Suprapubic skin (tissue), 4 donors: ENCODE measurements at regions not wholly inside any gene's neighbourhood (a gene's known extent, or its start where the extent isn't known, plus 50 kb on each side); places are given as distances from the start of the nearest gene placed in this dataset.

ENCODE experiments used
- DNase-seq, 2 donors: peaks; one replicate each; pipeline ENCODE4 v3.0.0-alpha.2; 2019; ENCODE audit warnings: low spot score in 2 of 2
- H3K27ac ChIP-seq: fragments of 200-600 bp; sonication (generic); one replicate; pipeline ENCODE4 v1.5.1; 2019
- H3K27me3 ChIP-seq: fragments of 200-600 bp; sonication (generic); one replicate; pipeline ENCODE4 v1.5.1; 2019
- H3K36me3 ChIP-seq: fragments of 200-600 bp; sonication (generic); one replicate; pipeline ENCODE4 v1.5.1; 2019
- H3K4me1 ChIP-seq: fragments of 200-600 bp; sonication (generic); one replicate; pipeline ENCODE4 v1.5.1; 2019
- H3K4me3 ChIP-seq: fragments of 200-600 bp; sonication (generic); one replicate; pipeline ENCODE4 v1.5.1; 2019; ENCODE audit warnings: mild to moderate bottlenecking
- H3K9me3 ChIP-seq: fragments of 200-600 bp; sonication (generic); one replicate; pipeline ENCODE4 v1.5.1; 2019
- EP300 ChIP-seq: sonication (generic); formaldehyde crosslinking; IDR thresholded peaks from one replicate; pipeline ENCODE4 v1.6.1; 2017; ENCODE audit warnings: antibody characterized with exemption
- POLR2A ChIP-seq, 2 donors: fragments of 450-650 bp; IDR thresholded peaks; one replicate each; pipeline ENCODE4 v1.6.1; 2017; ENCODE audit warnings: antibody characterized with exemption in 2 of 2, mild to moderate bottlenecking in 2 of 2, moderate library complexity in 2 of 2
- POLR2AphosphoS5 ChIP-seq, 3 donors: sonication (generic); formaldehyde crosslinking; IDR thresholded peaks; one replicate each; pipeline ENCODE4 v1.6.1; 2017; ENCODE audit warnings: antibody characterized with exemption in 3 of 3
- WGBS: methylation state at CpG from one replicate; pipeline ENCODE4 v1.1.5; 2018; 5-methylcytosine and 5-hydroxymethylcytosine counted together
- TF ChIP-seq, protein P1 (sequence below), 2 donors: fragments of 200-600 bp in 1 of 2; fragments of 450-650 bp in 1 of 2; sonication (generic) in 1 of 2; IDR thresholded peaks; one replicate each; pipeline ENCODE4 v1.5.1; 2016 to 2019; ENCODE audit warnings: antibody characterized with exemption in 2 of 2, mild to moderate bottlenecking in 1 of 2, moderate library complexity in 1 of 2

DNA sequence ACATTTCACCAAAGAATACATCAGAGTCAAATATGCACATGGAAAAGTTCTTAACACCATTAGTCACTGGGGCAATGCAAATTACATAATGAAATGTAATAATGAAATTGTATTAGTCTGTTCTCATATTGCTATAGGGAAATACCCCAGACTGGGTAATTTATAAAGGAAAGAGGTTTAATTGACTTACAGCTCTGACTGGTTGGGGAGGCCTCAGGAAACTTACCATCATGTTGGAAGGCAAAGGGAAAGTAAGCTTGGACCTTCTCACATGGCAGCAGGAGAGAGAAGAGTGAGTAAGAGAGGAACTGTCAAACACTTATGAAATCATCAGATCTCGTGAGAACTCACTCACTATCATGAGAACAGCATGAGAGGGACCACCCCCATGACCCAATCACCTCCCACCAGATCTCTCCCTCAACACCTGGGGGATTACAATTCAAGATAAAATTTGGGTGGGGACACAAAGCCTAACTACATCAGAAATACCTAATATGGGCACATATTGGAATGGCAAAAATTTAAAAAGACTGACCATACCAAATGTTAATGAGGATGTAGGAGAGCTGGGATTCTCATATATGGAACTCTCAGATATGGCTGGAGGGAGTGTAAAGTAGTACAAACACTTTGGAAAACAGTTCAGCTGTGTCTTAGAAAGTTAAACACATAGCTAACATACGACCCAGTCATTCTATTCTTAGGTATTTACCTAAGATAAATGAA lies 65.1 kb upstream of the CD44 start:
- no peaks in the 10 kb centered on the region for H3K9me3 ChIP-seq
- peaks cover 2% of the 10 kb centered on the region for H3K4me1 ChIP-seq
- H3K27ac ChIP-seq = no peak overlapping the region
- H3K27me3 ChIP-seq = no peaks in the 10 kb centered on the region
- H3K36me3 ChIP-seq = no peaks in the 10 kb centered on the region
- H3K4me3 ChIP-seq = no peak overlapping the region
- TF ChIP-seq POLR2A (IDR thresholded peaks at IDR 0.05) = no peak
- TF ChIP-seq EP300 = no peak
- TF ChIP-seq, protein P1, sequence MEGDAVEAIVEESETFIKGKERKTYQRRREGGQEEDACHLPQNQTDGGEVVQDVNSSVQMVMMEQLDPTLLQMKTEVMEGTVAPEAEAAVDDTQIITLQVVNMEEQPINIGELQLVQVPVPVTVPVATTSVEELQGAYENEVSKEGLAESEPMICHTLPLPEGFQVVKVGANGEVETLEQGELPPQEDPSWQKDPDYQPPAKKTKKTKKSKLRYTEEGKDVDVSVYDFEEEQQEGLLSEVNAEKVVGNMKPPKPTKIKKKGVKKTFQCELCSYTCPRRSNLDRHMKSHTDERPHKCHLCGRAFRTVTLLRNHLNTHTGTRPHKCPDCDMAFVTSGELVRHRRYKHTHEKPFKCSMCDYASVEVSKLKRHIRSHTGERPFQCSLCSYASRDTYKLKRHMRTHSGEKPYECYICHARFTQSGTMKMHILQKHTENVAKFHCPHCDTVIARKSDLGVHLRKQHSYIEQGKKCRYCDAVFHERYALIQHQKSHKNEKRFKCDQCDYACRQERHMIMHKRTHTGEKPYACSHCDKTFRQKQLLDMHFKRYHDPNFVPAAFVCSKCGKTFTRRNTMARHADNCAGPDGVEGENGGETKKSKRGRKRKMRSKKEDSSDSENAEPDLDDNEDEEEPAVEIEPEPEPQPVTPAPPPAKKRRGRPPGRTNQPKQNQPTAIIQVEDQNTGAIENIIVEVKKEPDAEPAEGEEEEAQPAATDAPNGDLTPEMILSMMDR (IDR thresholded peaks at IDR 0.05) = no peak
- TF ChIP-seq POLR2AphosphoS5 (IDR thresholded peaks at IDR 0.05) = no peak
- DNase-seq = no peak
- WGBS = 81% methylated on average over 2 of the region's 2 CpGs

DNA sequence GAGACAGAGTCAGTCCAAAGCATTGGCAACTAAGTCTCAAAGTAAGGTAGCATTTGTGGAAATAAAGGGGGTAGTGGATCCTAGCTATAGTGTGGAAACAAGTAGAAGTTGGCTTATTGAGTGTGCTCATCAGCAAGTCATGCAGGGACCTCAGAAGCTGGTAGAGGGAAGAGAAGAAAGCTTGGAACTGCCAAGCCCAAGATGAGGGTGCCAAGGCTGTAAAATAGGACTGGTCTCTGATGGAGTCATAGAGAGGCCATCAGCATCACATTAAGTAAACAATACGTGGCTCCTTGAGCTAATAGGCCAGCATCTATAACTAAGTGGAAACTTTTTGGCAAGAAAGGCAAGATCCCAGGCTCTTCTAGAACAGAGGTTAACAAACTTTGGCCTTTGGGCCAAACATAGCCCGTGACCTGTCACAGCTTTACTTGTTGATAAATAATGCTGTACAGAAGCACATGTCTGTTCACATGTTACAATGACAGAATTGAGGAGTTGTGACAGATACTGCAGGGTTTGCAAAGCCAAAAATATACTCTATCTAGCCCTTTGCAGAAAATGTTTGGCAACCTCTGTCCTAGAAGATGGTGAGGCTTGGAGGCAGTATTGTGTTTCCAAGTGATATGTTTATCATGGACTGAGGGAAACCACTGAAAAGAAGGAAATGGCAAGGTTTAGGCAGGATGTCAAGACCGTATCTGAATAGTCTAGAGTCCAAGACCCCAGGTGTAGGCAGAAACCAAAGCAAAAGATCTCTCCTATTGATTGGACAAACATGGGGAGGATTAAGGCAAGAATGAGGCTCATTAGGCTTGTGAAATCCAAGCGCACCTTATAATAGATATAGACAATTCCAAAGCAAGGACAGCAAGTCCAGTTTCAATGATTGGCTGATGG lies 62.5 kb upstream of the CD44 start:
- Histone ChIP-seq H3K36me3 (no peaks in the 10 kb centered on the region), H3K4me1 (peaks cover 8% of the 10 kb centered on the region), H3K4me3 (no peak overlapping the region), H3K9me3 (no peaks in the 10 kb centered on the region), H3K27ac (no peak overlapping the region), H3K27me3 (no peaks in the 10 kb centered on the region)
- TF ChIP-seq, protein P1 (IDR thresholded peaks at IDR 0.05) = no peak
- TF ChIP-seq POLR2A (IDR thresholded peaks at IDR 0.05) (no peak), EP300 (no peak), POLR2AphosphoS5 (IDR thresholded peaks at IDR 0.05) (no peak)
- DNase-seq = no peak
- WGBS = 84% methylated on average over 4 of the region's 4 CpGs

GRCh38 chr11:35077709-35078469 lies 61.1 kb upstream of the CD44 start:
- Histone ChIP-seq H3K27me3 (no peaks in the 10 kb centered on the region), H3K27ac (no peak overlapping the region), H3K4me1 (peaks cover 22% of the 10 kb centered on the region), H3K4me3 (no peak overlapping the region), H3K9me3 (no peaks in the 10 kb centered on the region), H3K36me3 (no peaks in the 10 kb centered on the region)
- DNase-seq = no peak
- TF ChIP-seq POLR2A (IDR thresholded peaks at IDR 0.05) (no peak), EP300 (no peak), POLR2AphosphoS5 (IDR thresholded peaks at IDR 0.05) (no peak)
- TF ChIP-seq, protein P1 (IDR thresholded peaks at IDR 0.05) = no peak
- 37% methylated on average over 5 of the region's 5 CpGs for WGBS

DNA sequence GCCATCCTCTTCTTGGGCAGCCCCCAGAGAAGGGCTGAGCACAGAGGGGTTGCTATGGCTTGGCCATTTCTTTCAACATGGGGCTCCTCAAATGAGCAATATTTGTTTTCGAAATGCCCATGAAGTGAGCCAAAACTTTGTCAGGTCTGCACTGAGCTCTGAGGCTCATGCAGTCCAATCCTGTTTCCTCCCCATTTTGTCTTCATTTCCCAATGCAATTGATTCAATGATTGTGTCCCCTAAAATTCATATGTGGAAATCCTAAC lies 60.6 kb upstream of the CD44 start:
- no peaks in the 10 kb centered on the region for H3K36me3 ChIP-seq
- no peak for DNase-seq
- no peaks in the 10 kb centered on the region for H3K9me3 ChIP-seq
- no peak overlapping the region for H3K4me3 ChIP-seq
- WGBS = 100% methylated on average over 1 of the region's 1 CpG
- TF ChIP-seq POLR2AphosphoS5 (IDR thresholded peaks at IDR 0.05) (no peak), POLR2A (IDR thresholded peaks at IDR 0.05) (no peak), EP300 (no peak)
- TF ChIP-seq, protein P1 (IDR thresholded peaks at IDR 0.05) = no peak
- H3K27ac ChIP-seq = no peak overlapping the region
- H3K4me1 ChIP-seq = peaks cover 27% of the 10 kb centered on the region
- no peaks in the 10 kb centered on the region for H3K27me3 ChIP-seq

- no peak overlapping the region for H3K4me3 ChIP-seq
- H3K27ac ChIP-seq = no peak overlapping the region
- peaks cover 40% of the 10 kb centered on the region for H3K4me1 ChIP-seq
- H3K9me3 ChIP-seq = no peaks in the 10 kb centered on the region
- no peaks in the 10 kb centered on the region for H3K36me3 ChIP-seq
- no peak for TF ChIP-seq EP300
- TF ChIP-seq POLR2A (IDR thresholded peaks at IDR 0.05) = no peak
- TF ChIP-seq, protein P1 (IDR thresholded peaks at IDR 0.05) = no peak
- TF ChIP-seq POLR2AphosphoS5 (IDR thresholded peaks at IDR 0.05) = no peak
- DNase-seq = no peak
- no peaks in the 10 kb centered on the region for H3K27me3 ChIP-seq
- WGBS = 59% methylated on average over 4 of the region's 4 CpGs
These were observed 59.4 kb upstream of the CD44 start for GRCh38 chr11:35079611-35080010.
